ENCODE measurements at regions not wholly inside any gene's neighbourhood (a gene's known extent, or its start where the extent isn't known, plus 50 kb on each side); places are given as distances from the start of the nearest gene placed in this dataset.

DNA sequence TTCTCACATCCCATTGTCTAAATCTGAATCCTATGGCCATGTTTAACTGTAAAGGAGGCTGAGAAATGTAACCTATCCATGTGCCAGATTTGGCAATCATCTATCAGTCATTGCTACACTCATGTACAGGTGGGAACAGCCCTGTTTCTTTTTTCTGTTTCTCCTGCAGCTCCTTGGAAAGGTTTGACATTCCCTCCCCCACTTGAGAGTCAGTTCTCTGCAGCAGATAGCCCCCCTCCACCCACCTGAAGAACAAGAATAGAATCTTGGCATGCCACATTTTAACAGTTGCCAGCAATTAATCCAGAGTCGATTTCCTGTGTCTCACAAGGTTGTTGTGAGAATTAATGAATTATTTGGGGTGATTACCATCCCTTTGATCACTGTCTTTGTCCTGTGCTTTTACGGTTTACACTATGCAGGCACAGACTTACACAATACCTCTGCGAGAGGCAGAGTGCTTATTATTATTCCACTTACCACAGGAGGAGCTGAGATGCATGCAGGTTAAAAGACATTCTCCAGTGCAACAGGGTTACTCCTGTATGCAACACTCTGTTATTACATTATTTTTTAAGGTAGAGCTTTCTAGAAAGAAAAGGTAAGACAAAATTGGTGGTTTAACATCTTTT, 351.0 kb upstream of the THRB start:
- in situ Hi-C loops (cut with MboI) = no loop called here
- H3K4me1 ChIP-seq (ENCODE audit: control insufficient read depth, insufficient read depth, low read length) = no peaks in the 10 kb centered on the region
- H4K20me1 ChIP-seq (ENCODE audit: control insufficient read depth, insufficient read depth) = no peaks in the 10 kb centered on the region
- no peak overlapping the region for H3K4me2 ChIP-seq (ENCODE audit: control insufficient read depth, insufficient read depth)
- DNase-seq (ENCODE audit: low read depth, low spot score) (no peak), ATAC-seq (no peak), FAIRE-seq (no peak)
- no peaks in the 10 kb centered on the region for H3K79me2 ChIP-seq (ENCODE audit: control insufficient read depth, insufficient read depth, low read length)
- WGBS (ENCODE audit: insufficient coverage, insufficient replicate concordance, low lambda C conversion rate, missing lambda C conversion rate) = 49% methylated on average over 3 of the region's 3 CpGs
- CTCF ChIA-PET = no interaction called here
- TF ChIP-seq, protein P1, sequence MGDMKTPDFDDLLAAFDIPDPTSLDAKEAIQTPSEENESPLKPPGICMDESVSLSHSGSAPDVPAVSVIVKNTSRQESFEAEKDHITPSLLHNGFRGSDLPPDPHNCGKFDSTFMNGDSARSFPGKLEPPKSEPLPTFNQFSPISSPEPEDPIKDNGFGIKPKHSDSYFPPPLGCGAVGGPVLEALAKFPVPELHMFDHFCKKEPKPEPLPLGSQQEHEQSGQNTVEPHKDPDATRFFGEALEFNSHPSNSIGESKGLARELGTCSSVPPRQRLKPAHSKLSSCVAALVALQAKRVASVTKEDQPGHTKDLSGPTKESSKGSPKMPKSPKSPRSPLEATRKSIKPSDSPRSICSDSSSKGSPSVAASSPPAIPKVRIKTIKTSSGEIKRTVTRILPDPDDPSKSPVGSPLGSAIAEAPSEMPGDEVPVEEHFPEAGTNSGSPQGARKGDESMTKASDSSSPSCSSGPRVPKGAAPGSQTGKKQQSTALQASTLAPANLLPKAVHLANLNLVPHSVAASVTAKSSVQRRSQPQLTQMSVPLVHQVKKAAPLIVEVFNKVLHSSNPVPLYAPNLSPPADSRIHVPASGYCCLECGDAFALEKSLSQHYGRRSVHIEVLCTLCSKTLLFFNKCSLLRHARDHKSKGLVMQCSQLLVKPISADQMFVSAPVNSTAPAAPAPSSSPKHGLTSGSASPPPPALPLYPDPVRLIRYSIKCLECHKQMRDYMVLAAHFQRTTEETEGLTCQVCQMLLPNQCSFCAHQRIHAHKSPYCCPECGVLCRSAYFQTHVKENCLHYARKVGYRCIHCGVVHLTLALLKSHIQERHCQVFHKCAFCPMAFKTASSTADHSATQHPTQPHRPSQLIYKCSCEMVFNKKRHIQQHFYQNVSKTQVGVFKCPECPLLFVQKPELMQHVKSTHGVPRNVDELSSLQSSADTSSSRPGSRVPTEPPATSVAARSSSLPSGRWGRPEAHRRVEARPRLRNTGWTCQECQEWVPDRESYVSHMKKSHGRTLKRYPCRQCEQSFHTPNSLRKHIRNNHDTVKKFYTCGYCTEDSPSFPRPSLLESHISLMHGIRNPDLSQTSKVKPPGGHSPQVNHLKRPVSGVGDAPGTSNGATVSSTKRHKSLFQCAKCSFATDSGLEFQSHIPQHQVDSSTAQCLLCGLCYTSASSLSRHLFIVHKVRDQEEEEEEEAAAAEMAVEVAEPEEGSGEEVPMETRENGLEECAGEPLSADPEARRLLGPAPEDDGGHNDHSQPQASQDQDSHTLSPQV (IDR thresholded peaks at IDR 0.05) = no peak
- TF ChIP-seq SRF (IDR thresholded peaks at IDR 0.05; ENCODE audit: low read depth in 2 of 2, low read length in 2 of 2) (no peak), MYB (IDR thresholded peaks at IDR 0.05; ENCODE audit: borderline replicate concordance, low read depth, low read length) (no peak), POU2F2 (IDR thresholded peaks at IDR 0.05; ENCODE audit: borderline replicate concordance, low read depth, low read length) (no peak), NR2C1 (IDR thresholded peaks at IDR 0.05) (no peak), CEBPZ (IDR thresholded peaks at IDR 0.05; ENCODE audit: low read depth, low read length) (no peak), ZSCAN29 (IDR thresholded peaks at IDR 0.05) (no peak), YY1 (IDR thresholded peaks at IDR 0.05; ENCODE audit: low read depth, low read length) (no peak), WRNIP1 (IDR thresholded peaks at IDR 0.05; ENCODE audit: borderline replicate concordance, low read depth, low read length) (no peak), CREM (IDR thresholded peaks at IDR 0.05; ENCODE audit: low read depth) (no peak)
- H3K27me3 ChIP-seq (replicated peaks in 1 of 2; ENCODE audit: control insufficient read depth in 2 of 2, insufficient read depth in 2 of 2, low read length in 1 of 2) = no peaks in the 10 kb centered on the region
- intact Hi-C loops (cut with micrococcal nuclease; ENCODE audit: unreplicated experiment) = no loop called here
- no peak overlapping the region for H3K4me3 ChIP-seq
- RAD21 ChIA-PET (ENCODE audit: unreplicated experiment) = no interaction called here
- H3K9me3 ChIP-seq (replicated peaks; ENCODE audit: control insufficient read depth, insufficient read depth, low read length) = no peaks in the 10 kb centered on the region
- no peak overlapping the region for H3K27ac ChIP-seq (ENCODE audit: control insufficient read depth, insufficient read depth)
- no TSS peak for BruUV-seq (replicated peaks)
- POLR2A ChIA-PET = no interaction called here
- H2AFZ ChIP-seq (ENCODE audit: control insufficient read depth, low read depth, low read length) = no peak overlapping the region
- SMC1A ChIA-PET (ENCODE audit: uncharacterized antibody, unreplicated experiment) = no interaction called here
- H3K36me3 ChIP-seq (ENCODE audit: control insufficient read depth in 2 of 2, insufficient read depth in 2 of 2, low read length in 1 of 2) = no peaks in the 10 kb centered on the region
- no peak overlapping the region for H3K9ac ChIP-seq (ENCODE audit: control insufficient read depth, insufficient read depth, low read length)

Data from GM12878 (cell line).